HG02588 (cell line): ENCODE measurements at regions not wholly inside any gene's neighbourhood (a gene's known extent, or its start where the extent isn't known, plus 50 kb on each side); places are given as distances from the start of the nearest gene placed in this dataset.

ENCODE experiments used
- ATAC-seq: cut with Tn5 transposase; IDR thresholded peaks from one replicate; pipeline ENCODE4 v1.9.1; 2021; ENCODE audit warnings: mild to moderate bottlenecking, moderate library complexity; ENCODE audit not compliant: unreplicated experiment

- no peak for ATAC-seq
Observed at GRCh38 chr2:236843161-236843968, 242.3 kb upstream of the COPS8 start.

DNA sequence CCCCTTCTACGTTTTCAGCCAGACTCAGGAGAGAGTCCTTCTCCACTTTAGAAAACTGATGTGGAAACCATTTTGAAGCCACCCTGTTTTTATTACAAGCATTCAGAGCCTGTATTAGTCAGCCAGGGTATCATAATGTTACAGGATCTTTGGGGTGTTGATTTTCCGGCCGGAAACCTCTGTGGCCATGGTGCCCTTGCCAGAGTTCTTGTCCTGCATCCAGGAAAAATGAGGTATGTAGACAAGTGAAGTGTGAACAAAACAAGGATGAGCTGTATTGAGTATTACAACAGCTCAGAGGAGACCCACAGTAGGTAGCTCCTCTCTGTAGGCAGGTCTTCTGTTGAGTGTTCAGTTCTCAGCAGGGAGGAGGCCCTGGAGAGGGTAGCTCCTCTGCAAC lies 241.0 kb upstream of the COPS8 start:
- ATAC-seq = no peak

- no peak for ATAC-seq
Observed at GRCh38 chr2:236847023-236847422, 238.7 kb upstream of the COPS8 start.

DNA sequence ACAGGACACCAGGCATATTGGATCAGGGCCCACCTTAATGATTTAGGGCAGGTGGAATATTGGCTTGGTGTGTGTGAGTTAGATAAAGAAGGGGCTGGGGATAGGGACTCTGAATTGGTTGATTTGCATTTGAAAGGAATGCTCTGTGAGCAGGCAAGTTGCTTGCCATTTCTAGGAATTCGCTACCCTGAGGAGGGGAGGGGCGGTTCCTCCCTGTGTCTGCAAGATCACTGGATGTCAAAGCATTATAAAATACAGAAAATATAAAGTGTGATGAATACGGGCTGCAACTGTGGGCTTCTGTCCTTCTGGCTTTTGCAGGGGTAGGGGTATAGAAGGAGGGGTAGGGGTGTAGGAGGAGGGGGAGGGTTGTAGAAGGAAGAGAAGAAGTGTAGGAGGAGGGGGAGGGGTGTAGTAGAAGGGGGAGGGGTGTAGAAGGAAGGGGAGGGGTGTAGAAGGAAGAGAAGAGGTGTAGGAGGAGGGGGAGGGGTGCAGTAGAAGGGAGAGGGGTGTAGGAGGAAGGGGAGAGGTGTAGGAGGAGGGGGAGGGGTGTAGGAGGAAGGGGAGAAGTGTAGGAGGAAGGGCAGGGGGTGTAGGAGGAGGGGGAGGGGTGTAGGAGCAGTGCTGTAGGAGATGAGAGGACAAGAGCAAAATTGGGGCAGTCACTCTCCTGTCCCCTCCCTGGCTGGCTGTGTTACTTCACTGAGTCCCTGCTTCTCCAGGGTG lies 238.0 kb upstream of the COPS8 start:
- ATAC-seq = no peak

- no peak for ATAC-seq
Observed at GRCh38 chr2:236848501-236848900, 237.2 kb upstream of the COPS8 start.

- no peak for ATAC-seq
Observed at GRCh38 chr2:236849508-236849907, 236.2 kb upstream of the COPS8 start.

DNA sequence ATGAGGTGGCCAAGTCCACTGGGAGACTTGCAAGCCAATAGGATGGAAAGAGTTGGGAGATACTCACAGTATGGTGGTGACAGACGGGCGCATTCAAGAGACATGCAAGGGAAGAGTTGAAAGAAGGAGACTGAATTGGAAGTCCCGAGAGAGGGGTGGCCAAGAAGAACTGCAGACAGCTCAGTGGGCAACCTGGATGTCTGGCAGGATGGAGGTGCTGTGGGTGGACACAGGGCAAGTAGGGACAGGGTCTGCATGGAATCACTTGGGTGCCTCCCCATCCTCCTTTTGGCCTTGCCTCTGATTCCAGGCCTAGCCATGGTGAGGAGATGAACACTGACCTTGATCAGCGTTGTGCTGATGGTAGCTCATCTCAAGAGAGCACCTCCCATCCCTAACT lies 235.7 kb upstream of the COPS8 start:
- ATAC-seq = no peak

DNA sequence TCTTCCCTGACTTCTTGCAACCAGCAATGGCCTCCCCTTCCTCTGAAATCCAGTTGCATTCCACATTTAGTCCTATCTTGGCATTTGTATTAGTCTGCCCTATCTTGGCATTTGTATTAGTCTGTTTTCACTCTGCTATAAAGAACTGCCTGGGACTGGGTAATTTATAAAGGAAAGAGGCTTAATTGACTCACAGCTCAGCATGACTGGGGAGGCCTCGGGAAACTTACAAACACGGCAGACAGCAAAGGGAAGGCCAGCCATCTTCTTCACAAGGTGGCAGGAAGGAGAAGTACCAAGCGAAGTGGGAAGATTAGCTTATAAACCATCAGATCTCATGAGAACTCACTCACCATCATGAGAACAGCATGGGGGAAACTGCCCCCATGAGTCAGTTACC lies 234.5 kb upstream of the COPS8 start:
- ATAC-seq = no peak

DNA sequence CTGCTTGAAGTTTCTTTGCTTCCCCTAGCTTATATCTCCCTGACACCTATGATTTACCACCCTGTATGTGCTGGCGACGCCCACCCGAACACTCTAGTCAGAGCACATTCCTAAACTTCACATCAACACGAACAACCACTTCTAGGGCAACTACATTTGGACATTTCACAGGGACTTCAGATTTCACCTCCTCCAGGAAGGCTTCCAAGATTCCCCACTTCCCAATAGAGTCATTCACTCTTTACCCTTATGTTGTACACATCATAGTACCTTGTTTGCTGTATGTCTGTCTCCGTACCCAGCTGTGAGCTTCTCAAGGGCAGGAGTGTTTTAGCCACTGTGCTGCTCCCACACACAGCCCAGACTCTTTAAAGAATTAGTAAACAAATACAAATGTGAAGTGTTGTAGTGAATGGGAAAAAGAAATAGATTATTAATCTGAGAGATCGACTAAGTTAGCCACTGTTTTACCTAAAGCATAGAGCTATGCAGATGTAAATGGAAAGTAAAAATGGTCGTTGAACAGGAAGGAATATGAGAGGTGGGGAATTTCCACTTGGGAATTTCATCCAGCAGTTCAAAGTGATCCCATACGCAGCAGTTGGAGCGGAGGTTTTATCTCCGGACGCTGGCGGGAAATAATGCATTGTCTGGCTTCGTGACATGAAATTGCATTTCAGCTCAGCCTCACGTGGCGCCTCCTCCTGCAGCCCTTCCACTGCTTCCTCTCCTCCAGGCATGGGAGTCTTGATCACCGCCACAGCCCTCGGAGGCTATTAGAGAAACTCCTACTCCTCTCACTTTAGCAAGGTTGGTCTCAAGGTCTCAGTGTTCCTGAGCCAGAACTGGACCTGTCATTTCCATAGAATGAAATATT lies 233.4 kb upstream of the COPS8 start:
- no peak for ATAC-seq

DNA sequence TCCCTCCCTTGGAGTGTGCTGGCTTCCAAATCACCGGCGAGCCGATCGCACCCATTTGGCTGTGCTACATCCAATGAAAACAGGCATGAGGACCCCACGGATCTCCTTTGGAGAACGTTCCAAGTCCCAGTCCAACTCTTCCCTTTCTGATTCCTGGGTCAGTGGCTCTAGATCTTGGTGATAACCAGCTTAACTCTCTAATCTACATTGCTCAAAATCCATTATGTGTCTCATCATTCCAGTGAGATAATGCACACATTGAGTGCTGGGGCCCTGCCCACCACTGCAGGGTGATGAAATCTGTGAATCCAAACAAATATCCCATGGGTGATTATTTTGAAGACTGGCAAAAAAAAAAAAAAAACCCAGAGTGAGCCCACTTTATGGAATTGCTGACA lies 232.7 kb upstream of the COPS8 start:
- no peak for ATAC-seq

DNA sequence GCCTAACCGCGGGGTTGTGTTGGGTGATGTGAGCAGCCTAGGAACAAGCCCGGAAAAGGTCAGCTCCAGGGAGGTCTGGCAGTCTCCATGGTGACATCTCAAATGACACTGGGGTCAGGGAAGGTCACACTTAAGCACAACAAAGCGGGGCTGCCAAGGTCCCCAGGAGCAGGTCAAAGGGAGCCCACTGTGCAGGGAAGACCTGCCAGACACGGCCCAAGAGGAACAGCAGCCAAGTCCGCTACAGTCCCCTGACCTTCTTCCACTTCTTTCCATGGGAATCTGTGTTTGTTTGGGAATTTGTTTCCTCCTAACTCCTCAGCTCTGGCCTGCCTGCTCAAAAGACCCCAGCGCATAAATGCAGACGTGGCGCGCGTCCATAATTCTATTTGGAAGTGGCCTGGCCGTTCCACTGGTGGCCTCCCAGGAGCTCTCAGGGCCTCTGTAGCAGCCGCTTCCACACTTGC lies 232.1 kb upstream of the COPS8 start:
- no peak for ATAC-seq

DNA sequence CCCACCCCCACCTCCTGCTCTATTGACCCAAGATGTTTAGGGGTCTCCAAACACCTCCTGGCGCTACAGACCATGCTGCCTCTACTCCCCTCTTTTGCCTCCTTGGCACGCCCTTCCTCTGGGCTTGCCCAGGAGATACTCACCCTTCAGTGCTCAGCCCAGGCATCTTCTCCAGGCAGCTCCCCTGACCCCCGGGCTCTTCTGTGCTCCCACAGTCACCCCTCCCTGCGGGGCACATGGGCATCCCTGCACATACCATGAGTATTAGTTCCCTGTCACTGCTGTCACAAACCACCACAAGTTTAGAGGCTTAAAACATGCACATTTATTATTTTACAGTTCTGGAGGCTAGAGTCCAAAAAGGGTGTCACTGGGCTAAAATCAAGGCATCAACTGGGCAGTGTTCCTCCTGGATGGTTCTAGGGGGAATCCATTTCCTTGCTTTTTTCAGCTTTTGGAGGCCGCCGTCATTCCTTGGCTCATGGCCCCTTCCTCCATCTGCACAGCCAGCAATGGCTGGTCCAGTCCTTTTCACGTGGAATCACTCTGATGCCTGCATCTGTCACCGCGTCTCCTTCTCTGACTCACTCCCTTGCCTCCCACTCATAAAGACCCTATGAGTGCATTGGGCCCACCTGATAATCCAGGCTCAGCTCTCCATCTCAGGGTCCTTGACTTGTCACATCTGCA lies 230.4 kb upstream of the COPS8 start:
- ATAC-seq = no peak

DNA sequence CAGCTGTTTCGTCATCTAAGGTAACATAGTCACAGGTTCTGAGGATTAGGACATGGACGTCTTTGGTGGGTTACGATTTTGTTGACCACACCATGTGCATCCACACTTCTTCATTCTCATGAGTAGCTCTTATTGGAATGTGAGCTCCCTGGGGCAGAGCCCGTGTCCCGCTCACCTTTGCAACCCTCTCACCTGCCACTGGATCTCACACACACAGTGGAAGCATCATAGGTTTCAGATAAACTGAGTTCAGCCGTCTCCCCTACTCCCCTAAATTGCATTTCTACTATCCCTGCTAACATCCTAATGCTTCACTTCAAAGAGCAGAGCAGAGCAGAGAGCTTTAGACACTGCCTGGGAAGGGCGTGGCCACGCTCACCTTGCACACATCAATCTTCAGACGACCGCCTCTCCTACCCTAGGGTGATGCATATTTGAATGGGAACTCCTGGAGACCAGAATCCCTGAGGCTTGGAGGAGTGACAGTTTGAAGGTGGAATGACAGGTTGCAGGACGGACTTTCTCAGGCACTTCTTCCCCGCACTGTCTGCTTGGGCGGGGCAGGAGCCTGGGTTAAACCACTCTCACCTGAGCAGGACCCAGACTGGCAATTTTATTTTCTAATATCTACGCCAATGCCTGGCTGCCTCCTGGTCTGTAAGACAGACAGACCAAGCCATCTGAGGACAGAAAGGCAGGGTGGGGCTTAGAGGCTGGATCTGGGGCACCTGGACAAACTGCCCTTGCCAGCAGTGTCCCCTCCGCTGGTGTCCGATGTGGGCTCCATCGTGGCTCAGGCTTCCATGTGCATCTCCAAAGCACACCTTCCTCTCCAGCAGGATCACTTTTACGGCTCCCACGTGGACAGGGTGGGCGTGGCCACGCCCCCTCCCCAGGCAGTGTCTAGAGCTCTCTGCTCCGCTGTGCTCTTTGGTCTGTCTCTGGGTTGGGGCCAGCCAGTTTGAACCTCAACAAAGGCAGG lies 229.5 kb upstream of the COPS8 start:
- ATAC-seq = no peak

DNA sequence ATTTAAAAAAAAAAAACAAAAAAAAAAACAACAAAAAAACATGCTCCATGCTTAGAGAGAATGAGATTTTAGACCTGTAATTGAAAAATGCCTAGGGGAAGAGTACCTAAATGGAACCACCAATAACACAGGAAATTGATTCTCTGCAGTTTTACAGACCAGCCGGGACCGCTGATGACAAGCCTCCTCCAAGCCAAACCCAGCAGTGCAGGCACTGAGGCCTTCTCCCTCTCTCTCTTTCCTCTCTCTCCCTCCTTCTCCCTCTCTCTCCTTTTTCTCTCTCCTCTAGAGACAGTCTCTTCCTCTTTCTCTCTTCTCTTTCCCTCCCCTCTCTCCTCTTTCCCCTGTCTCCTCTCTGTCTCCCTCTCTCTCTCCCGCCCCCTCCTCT lies 228.8 kb upstream of the COPS8 start:
- no peak for ATAC-seq

DNA sequence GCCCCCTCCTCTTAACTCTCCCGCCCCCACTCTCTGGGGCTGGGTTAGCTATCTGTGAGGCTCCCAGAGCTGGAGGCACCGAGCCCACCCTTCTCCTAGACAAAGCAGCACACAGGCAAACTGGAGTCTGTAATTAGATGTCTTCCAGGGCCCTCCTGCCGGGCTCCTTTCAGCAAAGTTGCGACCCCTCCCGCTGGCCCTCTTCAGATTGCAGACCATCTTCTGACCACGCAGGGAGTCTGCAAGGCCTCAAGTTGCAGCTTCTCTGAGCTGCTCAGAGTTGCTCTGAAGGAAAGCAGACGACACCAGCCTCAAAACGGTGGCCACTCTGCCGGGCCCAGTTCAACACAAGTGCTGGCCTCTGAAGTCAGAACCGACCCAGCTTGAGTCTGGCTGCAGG lies 228.4 kb upstream of the COPS8 start:
- ATAC-seq = no peak

- ATAC-seq = no peak
Observed at GRCh38 chr2:236857781-236858180, 227.9 kb upstream of the COPS8 start.

GRCh38 chr2:236858661-236859060 lies 227.0 kb upstream of the COPS8 start:
- no peak for ATAC-seq

DNA sequence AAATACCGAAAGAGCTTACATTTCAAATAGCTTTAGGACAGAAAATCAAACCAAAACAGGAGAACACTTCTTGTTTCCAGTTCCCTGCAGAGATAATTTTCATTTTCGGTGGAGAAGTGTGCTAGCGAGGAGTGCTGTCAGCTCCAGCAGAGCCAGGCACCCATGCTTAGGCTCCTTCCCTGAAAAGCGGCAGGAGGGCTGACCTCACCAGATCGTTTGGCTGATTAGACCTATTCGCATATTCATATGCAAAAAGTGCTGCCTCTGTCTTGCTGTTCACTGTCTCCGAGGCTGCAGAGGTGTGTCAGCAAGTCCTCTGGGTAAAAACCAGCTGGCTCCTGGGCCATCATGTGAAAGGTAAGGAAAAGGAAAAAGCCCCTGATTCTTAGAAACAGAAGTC lies 225.8 kb upstream of the COPS8 start:
- no peak for ATAC-seq

- ATAC-seq = no peak
Observed at GRCh38 chr2:236861196-236861875, 224.4 kb upstream of the COPS8 start.
